GM12878 (cell line): ENCODE measurements at regions not wholly inside any gene's neighbourhood (a gene's known extent, or its start where the extent isn't known, plus 50 kb on each side); places are given as distances from the start of the nearest gene placed in this dataset.
A peak's percentile ranks its signal among the peaks of the same experiment; 100 is the strongest.

Experiments used
- ATF2 ChIP-seq: IDR thresholded peaks from 2 replicates; pipeline ENCODE4 v1.6.1; 2012; ENCODE audit warnings: low read length, inconsistent platforms
- CBX3 ChIP-seq: fragments of 200-600 bp; sonication (generic); IDR thresholded peaks from 2 replicates; pipeline ENCODE4 v1.6.1; 2016; ENCODE audit warnings: low read depth, borderline replicate concordance
- CREM ChIP-seq: IDR thresholded peaks from 2 replicates; pipeline ENCODE4 v1.6.1; 2014; ENCODE audit warnings: antibody characterized with exemption, low read depth
- CTCF ChIP-seq, 3 experiments: IDR thresholded peaks in 2 of 3; conservative IDR thresholded peaks in 1 of 3; 2 replicates each; pipeline ENCODE4 v1.5.1; 2011; ENCODE audit warnings: low read depth in 3 of 3, low read length in 3 of 3, mild to moderate bottlenecking in 3 of 3, control low read depth in 2 of 3, moderate library complexity in 2 of 3, inconsistent platforms in 1 of 3, mixed read lengths in 1 of 3; ENCODE audit not compliant: control insufficient read depth in 2 of 3, insufficient read depth in 1 of 3; ENCODE audit errors: extremely low read depth in 1 of 3
- ESRRA ChIP-seq: IDR thresholded peaks from 2 replicates; pipeline ENCODE4 v1.6.1; 2012; ENCODE audit warnings: mild to moderate bottlenecking, low read length, improper control_type of control experiment
- EZH2 ChIP-seq: IDR thresholded peaks from 2 replicates; pipeline ENCODE4 v1.6.1; 2012; ENCODE audit warnings: low read depth, mild to moderate bottlenecking, control low read depth, inconsistent platforms, low read length, borderline replicate concordance; ENCODE audit not compliant: control insufficient read depth
- HCFC1 ChIP-seq: fragments of 150-350 bp; IDR thresholded peaks from 2 replicates; pipeline ENCODE4 v1.6.1; 2014; ENCODE audit warnings: low read length
- IKZF1 ChIP-seq: fragments of 450-650 bp; conservative IDR thresholded peaks from 2 replicates; pipeline ENCODE4 v1.6.1; 2017; ENCODE audit warnings: antibody characterized with exemption, mild to moderate bottlenecking
- JUNB ChIP-seq: IDR thresholded peaks from 2 replicates; pipeline ENCODE4 v1.6.1; 2016; ENCODE audit warnings: antibody characterized with exemption, mild to moderate bottlenecking
- MTA3 ChIP-seq: IDR thresholded peaks from 2 replicates; pipeline ENCODE4 v1.6.1; 2012; ENCODE audit warnings: low read length, inconsistent platforms, borderline replicate concordance
- NFIC ChIP-seq: IDR thresholded peaks from 2 replicates; pipeline ENCODE4 v1.6.1; 2012; ENCODE audit warnings: low read depth, mild to moderate bottlenecking, inconsistent platforms, low read length, moderate library complexity
- PAX8 ChIP-seq: fragments of 450-650 bp; IDR thresholded peaks from 2 replicates; pipeline ENCODE4 v1.6.1; 2017; ENCODE audit warnings: mild to moderate bottlenecking, moderate library complexity
- PBX3 ChIP-seq: IDR thresholded peaks from 2 replicates; pipeline ENCODE4 v1.6.1; 2011; ENCODE audit warnings: mild to moderate bottlenecking, low read depth, low read length, moderate library complexity; ENCODE audit not compliant: insufficient replicate concordance
- PML ChIP-seq: IDR thresholded peaks from 2 replicates; pipeline ENCODE4 v1.6.1; 2012; ENCODE audit warnings: low read length, inconsistent platforms
- POLR2AphosphoS2 ChIP-seq: IDR thresholded peaks from 2 replicates; pipeline ENCODE4 v1.6.1; 2011; ENCODE audit warnings: low read depth, mild to moderate bottlenecking, low read length, improper control_type of control experiment, moderate library complexity
- RBBP5 ChIP-seq: fragments of 200-600 bp; sonication (generic); conservative IDR thresholded peaks from 2 replicates; pipeline ENCODE4 v1.6.1; 2016
- RUNX3 ChIP-seq: IDR thresholded peaks from 2 replicates; pipeline ENCODE4 v1.6.1; 2012; ENCODE audit warnings: low read length, inconsistent platforms
- TCF3 ChIP-seq: IDR thresholded peaks from 2 replicates; pipeline ENCODE4 v1.6.1; 2012; ENCODE audit warnings: low read depth, mild to moderate bottlenecking, low read length, borderline replicate concordance; ENCODE audit not compliant: insufficient read depth
- TCF7 ChIP-seq: IDR thresholded peaks from 2 replicates; pipeline ENCODE4 v1.6.1; 2014; ENCODE audit warnings: antibody characterized with exemption, borderline replicate concordance
- USF2 ChIP-seq: IDR thresholded peaks from 2 replicates; pipeline ENCODE4 v1.6.1; 2011; ENCODE audit warnings: low read depth, low read length, improper control_type of control experiment, borderline replicate concordance
- YY1 ChIP-seq: IDR thresholded peaks from 2 replicates; pipeline ENCODE4 v1.6.1; 2011; ENCODE audit warnings: low read depth, mild to moderate bottlenecking, low read length
- ZNF207 ChIP-seq: fragments of 450-650 bp; IDR thresholded peaks from 2 replicates; pipeline ENCODE4 v1.6.1; 2014; ENCODE audit warnings: antibody characterized with exemption, mild to moderate bottlenecking, borderline replicate concordance
- ZNF217 ChIP-seq: fragments of 450-650 bp; IDR thresholded peaks from 2 replicates; pipeline ENCODE4 v1.6.1; 2017; ENCODE audit warnings: antibody characterized with exemption, mild to moderate bottlenecking
- TF ChIP-seq, protein P1 (sequence below): fragments of 450-650 bp; IDR thresholded peaks from 2 replicates; pipeline ENCODE4 v1.6.1; 2014; ENCODE audit warnings: mild to moderate bottlenecking

DNA sequence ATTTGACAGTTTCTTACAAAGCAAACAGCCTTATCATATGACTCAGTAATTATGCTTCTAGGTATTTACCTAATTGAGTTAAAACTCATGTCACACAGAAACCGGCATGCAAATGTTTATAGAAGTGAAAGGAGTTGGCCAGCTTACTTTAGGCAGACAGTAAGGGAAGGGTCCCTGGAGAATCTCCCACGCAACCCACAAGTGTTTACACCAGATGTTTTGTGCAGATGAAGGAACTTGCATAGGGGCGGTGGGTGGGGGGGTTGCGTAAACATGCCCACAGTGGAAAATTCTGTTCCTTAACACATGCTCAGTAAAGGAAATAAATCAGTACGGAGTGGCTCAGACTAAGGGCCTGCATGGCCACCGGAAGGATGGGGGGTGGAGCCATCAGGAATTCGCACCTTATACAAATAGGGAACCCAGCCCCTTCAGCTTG lies 330.5 kb upstream of the AADAT start (continued):
- TF ChIP-seq CTCF (IDR thresholded peaks at IDR 0.05 in 2 of 3, conservative IDR thresholded peaks at IDR 0.05 in 1 of 3; ENCODE audit: control insufficient read depth in 2 of 3, extremely low read depth in 1 of 3, insufficient read depth in 1 of 3, low read depth in 3 of 3, low read length in 3 of 3) (no peak), ATF2 (peak; percentile 53; the same call in 1 of the 2 replicates), USF2 (no peak; the same call in 1 of the 2 replicates), PML (no peak), CBX3 (no peak), NFIC (no peak), EZH2 (no peak), ZNF217 (peak; percentile 79; the same call in 1 of the 2 replicates), IKZF1 (peak; percentile 90), PBX3 (no peak), ZNF207 (no peak), TCF7 (no peak), JUNB (no peak), MTA3 (no peak), ESRRA (no peak), RBBP5 (no peak), POLR2AphosphoS2 (no peak), TCF3 (no peak), HCFC1 (no peak), YY1 (no peak), CREM (no peak), RUNX3 (peak; percentile 70), PAX8 (no peak)
- TF ChIP-seq, protein P1, sequence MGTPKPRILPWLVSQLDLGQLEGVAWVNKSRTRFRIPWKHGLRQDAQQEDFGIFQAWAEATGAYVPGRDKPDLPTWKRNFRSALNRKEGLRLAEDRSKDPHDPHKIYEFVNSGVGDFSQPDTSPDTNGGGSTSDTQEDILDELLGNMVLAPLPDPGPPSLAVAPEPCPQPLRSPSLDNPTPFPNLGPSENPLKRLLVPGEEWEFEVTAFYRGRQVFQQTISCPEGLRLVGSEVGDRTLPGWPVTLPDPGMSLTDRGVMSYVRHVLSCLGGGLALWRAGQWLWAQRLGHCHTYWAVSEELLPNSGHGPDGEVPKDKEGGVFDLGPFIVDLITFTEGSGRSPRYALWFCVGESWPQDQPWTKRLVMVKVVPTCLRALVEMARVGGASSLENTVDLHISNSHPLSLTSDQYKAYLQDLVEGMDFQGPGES = no peak
